Lung (tissue), 11 donors: ENCODE measurements at regions not wholly inside any gene's neighbourhood (a gene's known extent, or its start where the extent isn't known, plus 50 kb on each side); places are given as distances from the start of the nearest gene placed in this dataset.

Source experiments
- ATAC-seq: fragments of 200-7000 bp; cut with Tn5 transposase; one replicate; pipeline ENCODE4 v1.9.1; 2020; ENCODE audit warnings: moderate number of reproducible peaks; ENCODE audit not compliant: insufficient read depth, low FRiP score
- DNase-seq, 3 donors: peaks; one replicate each; pipeline ENCODE4 v3.0.0-alpha.2; 2013 to 2017
- H3K27ac ChIP-seq, 2 donors: one replicate each; pipeline ENCODE4 v1.5.1; 2013; ENCODE audit warnings: mild to moderate bottlenecking in 2 of 2, moderate library complexity in 2 of 2, control low read depth in 1 of 2, inconsistent platforms in 1 of 2, low read depth in 1 of 2, low read length in 1 of 2
- H3K27me3 ChIP-seq, 3 donors: one replicate each; pipeline ENCODE4 v1.5.1; 2013; ENCODE audit warnings: low read length in 2 of 3; ENCODE audit not compliant: control insufficient read depth in 3 of 3, insufficient read depth in 3 of 3
- H3K36me3 ChIP-seq, 4 donors: one replicate each; pipeline ENCODE4 v1.5.1; 2013; ENCODE audit warnings: low read length in 4 of 4, mild to moderate bottlenecking in 1 of 4, moderate library complexity in 1 of 4; ENCODE audit not compliant: control insufficient read depth in 4 of 4, insufficient read depth in 4 of 4
- H3K4me1 ChIP-seq, 5 donors: one replicate each; pipeline ENCODE4 v1.5.1; 2013; ENCODE audit warnings: low read length in 5 of 5, mild to moderate bottlenecking in 2 of 5, moderate library complexity in 1 of 5; ENCODE audit not compliant: control insufficient read depth in 5 of 5, insufficient read depth in 5 of 5
- H3K4me3 ChIP-seq: one replicate; pipeline ENCODE4 v1.5.1; 2013; ENCODE audit warnings: mild to moderate bottlenecking, control low read depth, moderate library complexity
- H3K9ac ChIP-seq, 2 donors: one replicate each; pipeline ENCODE4 v1.5.1; 2013; ENCODE audit warnings: low read length in 2 of 2, control low read depth in 1 of 2; ENCODE audit not compliant: insufficient read depth in 1 of 2
- H3K9me3 ChIP-seq, 4 donors: one replicate each; pipeline ENCODE4 v1.5.1; 2013; ENCODE audit warnings: low read length in 3 of 4, mild to moderate bottlenecking in 1 of 4, moderate library complexity in 1 of 4; ENCODE audit not compliant: control insufficient read depth in 4 of 4, insufficient read depth in 3 of 4
- CTCF ChIP-seq: IDR thresholded peaks from 2 replicates; pipeline ENCODE4 v1.5.1; 2012; ENCODE audit warnings: mild to moderate bottlenecking; ENCODE audit errors: control extremely low read depth, extremely low read depth
- WGBS, 2 donors: extraction: QIAGEN DNeasy Blood & Tissue Kit; methylation state at CpG; one replicate each; pipeline ENCODE4 v1.1.7; 2013; 5-methylcytosine and 5-hydroxymethylcytosine counted together
- donor health status: control.
- donor health status: control.
- donor health status: Bipolar disorder and iron deficiency.
- donor health status: healthy.
- donor health status: DM: yes; HTN: yes; CAD: no.

GRCh38 chr1:3989465-3989864, 89.4 kb upstream of the C1orf174 start:
- Histone ChIP-seq H3K27ac (no peak overlapping the region), H3K9ac (no peak overlapping the region), H3K9me3 (peaks cover 0 to 7% (median 2%) of the 10 kb centered on the region in 4 donors), H3K4me3 (no peak overlapping the region), H3K4me1 (no peaks in the 10 kb centered on the region), H3K27me3 (peaks cover 0 to 7% (median 0%) of the 10 kb centered on the region in 3 donors), H3K36me3 (no peaks in the 10 kb centered on the region)
- ATAC-seq (no peak), DNase-seq (no peak)
- 93 to 98% methylated on average over 2 of the region's 2 CpGs for WGBS, 2 donors
- TF ChIP-seq CTCF = no peak

- 91 to 92% methylated on average over 2 of the region's 2 CpGs for WGBS, 2 donors
- no peak overlapping the region for H3K27ac ChIP-seq
- peaks cover 0 to 10% (median 2%) of the 10 kb centered on the region in 4 donors for H3K9me3 ChIP-seq
- peaks cover 0 to 14% (median 0%) of the 10 kb centered on the region in 3 donors for H3K27me3 ChIP-seq
- no peak for TF ChIP-seq CTCF
- no peak overlapping the region for H3K4me3 ChIP-seq
- ATAC-seq = no peak
- no peaks in the 10 kb centered on the region for H3K4me1 ChIP-seq
- H3K9ac ChIP-seq = no peak overlapping the region
- DNase-seq = peak in 1 of 3 donors; percentile 13
- H3K36me3 ChIP-seq = no peaks in the 10 kb centered on the region
These were observed 92.1 kb upstream of the C1orf174 start for GRCh38 chr1:3992103-3992556.

- DNase-seq (no peak), ATAC-seq (no peak)
- no peak for TF ChIP-seq CTCF
- Histone ChIP-seq H3K36me3 (no peaks in the 10 kb centered on the region), H3K9me3 (peaks cover 0 to 10% (median 2%) of the 10 kb centered on the region in 4 donors), H3K4me1 (no peaks in the 10 kb centered on the region), H3K4me3 (no peak overlapping the region), H3K27me3 (peaks cover 0 to 12% (median 0%) of the 10 kb centered on the region in 3 donors), H3K9ac (no peak overlapping the region), H3K27ac (no peak overlapping the region)
- 78 to 80% methylated on average over 6 of the region's 6 CpGs for WGBS, 2 donors
These were observed 92.7 kb upstream of the C1orf174 start for GRCh38 chr1:3992746-3993145.
